Activated T-cell treated with anti-CD3 and anti-CD28 coated beads for 24 hours (primary cell): ENCODE measurements at regions not wholly inside any gene's neighbourhood (a gene's known extent, or its start where the extent isn't known, plus 50 kb on each side); places are given as distances from the start of the nearest gene placed in this dataset.

Experiments used
- DNase-seq: peaks from one replicate; pipeline ENCODE4 v3.0.0-alpha.2; 2020; ENCODE audit warnings: low read depth

DNA sequence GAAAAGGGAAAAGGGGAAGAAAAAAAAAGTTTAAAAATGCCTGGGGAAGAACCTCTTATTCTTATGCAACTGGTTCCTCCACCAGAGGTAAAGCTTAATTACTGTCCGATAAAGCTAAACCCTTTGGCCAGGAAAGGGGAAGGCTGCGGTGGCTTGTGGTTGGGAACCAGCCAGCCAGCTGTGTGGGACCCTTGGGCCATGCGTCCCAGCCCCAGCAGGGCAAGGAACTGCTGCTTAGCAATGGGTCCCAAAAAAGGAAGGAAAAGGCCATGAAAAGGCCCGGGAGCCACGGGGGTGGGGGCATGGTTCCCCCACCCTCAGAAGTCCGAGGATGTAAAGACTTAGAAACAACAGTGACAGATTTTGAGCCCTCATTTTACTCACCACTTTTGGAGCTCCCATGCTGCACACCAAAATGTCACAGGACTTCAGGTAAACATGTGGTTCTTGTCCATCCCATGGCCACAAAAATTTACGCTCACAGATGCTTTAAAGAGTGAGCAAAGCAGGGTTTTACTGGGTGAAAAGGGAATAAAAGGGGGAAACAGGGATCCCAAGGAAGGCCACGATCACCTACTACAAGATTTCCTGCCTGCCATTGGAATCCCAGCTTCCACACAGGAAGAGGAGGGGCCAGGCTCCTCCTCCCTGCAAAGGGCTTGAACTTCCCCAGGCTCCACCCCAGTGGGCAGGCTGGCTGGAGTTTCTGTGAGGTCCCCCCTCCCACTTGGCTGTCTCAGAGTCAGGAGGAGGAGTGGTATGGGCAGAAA, 1234.7 kb upstream of the GJE1 start:
- no peak for DNase-seq

DNA sequence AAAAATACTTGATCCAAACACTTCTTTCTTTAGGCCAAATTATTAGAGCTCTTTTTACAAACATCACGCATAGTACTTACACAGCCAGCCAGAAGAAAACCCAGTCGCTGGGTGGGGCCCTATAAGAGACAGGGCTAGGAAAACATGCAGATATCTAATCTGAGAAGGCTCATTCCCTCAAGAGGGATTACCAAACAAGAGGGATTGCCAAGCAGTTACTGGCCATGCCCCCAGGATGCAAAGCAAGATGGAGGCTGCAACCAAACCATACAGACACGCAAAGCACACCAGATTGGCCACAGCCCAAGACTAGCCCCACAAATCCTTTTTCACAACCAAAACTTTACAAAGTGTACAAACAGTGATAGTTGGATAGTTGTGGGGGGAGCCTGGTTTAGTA, 1235.4 kb upstream of the GJE1 start:
- DNase-seq = no peak

DNA sequence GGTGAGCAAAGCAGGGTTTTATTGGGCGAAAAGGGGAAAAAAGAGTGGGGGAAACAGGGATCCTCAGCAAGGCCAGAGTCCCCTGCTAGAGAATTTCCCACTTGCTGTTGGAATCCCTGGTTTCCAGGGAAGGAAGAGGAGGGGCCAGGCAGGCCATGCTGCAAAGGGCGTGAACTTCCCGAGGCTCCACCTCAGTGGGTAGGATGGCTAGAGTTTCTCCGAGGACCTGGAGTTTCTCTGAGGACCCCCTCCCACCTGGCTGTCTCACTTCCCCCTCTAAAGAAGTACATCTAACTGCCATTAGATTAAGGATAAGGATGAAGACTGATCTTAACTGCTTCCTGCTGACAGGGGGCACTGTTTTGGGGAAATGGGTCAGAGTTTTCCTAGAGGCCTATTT, 1239.3 kb upstream of the GJE1 start:
- no peak for DNase-seq

DNA sequence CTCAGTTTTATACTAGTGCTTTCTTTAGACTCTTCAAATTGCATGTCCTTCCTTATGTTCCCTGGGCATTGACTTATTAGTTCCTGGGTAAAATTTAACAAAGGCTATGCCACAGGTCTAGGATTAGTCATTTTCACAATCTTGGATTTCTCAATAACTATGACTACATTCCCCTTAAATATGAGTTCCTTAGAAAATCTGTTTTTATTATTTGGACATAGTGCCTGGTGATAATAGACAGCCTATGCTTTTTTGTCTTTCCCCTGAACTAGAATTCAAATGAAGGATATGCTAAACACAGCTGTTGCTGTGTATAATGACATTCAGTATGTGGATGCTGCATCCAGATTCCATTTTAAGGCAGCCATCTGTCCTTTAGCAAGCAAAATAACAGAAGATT, 1252.8 kb upstream of the GJE1 start:
- no peak for DNase-seq

DNA sequence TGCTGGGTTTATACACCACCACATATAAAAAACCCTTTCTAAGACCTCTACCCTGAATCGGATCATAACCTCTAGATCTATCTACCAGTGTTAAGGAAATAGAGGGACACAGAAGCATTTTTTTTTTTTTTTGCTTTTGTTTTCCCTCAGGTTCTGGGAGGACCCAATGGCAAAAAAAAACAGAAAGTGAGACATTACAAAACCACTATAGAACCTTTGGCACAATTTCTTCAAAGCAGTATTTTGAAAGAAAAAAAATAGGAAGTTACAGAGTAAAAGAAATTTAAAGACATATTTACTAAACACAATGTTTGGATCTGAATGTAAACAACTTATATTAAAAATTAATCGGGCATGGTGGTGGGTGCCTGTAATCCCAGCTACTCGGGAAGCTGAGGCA, 1258.7 kb upstream of the GJE1 start:
- no peak for DNase-seq

DNA sequence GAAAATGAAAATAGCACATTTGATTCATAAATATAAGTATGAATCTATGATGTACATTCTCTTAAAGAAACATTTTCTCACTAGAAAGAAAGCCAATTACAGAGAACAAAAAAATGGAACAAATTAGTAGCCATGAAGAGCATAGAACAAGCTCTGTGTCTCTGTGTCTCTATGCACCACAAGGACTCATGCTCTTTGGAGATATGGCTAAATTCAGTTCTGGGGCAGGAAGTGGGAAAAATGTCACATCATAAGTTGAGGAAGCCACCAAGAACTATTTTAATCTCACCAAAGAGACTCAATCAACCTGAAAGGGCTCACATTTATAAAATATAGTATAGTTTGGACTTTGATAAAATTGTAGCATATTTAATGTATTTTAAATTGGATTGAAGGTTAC, 1259.8 kb upstream of the GJE1 start:
- DNase-seq = no peak

DNA sequence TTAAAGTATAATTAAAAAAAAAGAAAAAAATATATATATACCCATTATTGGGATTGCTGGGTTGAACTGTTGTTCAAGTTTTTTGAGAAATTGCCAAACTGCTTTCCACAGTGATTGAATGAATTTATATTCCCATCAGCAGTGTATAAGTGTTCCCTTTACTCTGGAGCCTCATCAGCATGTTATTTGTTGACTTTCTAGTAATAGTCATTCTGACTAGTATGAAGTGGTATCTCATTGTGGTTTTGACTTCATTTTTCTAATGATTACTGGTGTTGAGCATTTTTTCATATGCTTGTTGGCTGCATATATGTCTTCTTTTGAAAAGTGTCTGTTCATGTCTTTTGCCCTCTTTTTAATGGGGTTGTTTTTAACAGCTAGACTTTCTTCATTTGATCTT, 1260.8 kb upstream of the GJE1 start:
- DNase-seq = no peak

DNA sequence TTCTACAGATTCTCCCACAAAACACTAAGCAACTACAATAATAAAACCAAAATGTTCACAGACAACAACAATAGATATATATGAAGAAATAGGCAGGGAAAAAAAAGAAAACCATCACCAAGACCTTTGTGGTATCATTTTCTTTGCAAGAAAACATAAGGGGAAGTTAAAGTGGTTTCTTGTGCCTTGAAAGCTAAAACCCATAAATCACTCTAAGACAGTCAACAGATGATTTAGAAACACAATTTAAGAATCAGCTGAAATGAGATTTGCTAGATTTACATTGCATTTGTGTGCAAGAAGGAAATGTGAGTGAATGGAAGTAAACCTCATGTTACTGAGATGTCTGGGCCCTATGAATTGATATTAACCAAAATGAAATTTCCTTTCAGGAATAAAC, 1265.4 kb upstream of the GJE1 start:
- no peak for DNase-seq

DNA sequence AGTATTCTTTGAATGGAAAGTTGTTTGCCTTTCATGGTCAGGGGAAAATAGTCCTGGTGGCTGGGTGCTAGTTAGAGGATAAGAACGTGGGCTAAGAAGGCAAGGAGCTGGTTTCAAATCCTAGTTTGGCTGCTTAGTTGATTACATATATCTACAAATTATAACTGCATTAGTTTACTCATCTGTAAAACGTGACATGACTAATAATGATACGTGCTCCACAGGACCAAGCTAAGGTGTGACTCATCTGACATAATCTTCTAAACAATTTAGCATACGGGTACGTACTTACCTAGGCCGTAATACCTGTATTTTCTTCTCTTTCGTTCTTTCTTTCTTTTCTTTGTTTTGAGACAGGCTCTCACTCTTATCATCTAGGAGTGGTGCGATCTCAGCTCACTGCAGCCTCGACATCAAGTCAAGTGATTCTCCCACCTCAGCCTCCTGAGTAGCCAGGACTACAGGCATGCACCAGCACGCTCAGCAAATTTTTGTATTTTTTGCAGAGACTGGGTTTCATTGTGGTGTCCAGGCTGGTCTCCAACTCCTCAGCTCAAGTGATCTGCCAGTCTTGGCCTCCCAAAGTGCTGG, 1274.2 kb upstream of the GJE1 start:
- no peak for DNase-seq

DNA sequence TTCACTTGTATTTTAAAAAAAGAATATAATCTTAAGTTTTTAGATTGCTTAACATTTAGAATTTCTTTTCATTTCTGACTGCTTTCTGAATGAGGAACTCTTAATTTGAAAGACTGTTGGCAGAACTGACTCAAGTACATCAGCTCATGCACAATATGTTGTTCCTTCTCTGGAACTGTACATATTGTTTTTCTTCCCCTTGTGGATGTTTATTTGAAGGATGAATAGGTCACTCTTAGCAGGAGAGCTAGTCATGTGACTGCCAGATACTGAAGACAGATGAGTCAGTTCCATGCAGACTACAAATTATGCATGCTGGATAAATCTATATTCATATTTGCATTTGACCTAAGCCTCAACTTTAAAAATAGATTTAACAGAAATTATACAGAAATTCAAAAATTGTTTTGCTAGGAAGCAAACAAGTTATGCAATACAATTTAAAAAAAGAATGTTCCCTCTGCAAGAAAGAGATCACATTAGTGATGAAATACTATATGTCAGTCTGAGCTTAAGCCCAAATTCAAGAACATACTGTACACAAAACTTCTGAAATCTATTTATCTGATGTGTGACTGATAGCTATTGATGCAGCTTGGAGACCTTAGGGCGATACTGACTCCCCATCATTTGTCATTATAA, 1274.9 kb upstream of the GJE1 start:
- DNase-seq = no peak

DNA sequence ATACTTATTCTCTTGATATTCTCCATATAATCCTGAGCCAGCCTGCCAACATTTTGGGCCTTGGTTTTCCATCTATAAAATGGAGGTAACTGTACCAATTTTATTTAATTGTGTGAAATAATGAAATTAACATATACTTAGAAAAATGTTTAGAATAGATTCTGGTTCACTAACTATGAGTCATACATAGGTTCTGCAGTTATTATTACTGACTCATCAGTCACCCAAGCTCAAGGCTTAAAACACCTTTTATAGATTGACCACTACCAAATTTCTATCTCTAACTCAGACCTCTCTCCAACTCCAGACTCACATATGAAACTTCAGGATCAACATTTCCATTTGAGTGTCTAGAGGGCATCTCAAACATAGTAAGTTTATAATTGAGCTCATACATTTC, 1277.2 kb upstream of the GJE1 start:
- no peak for DNase-seq

DNA sequence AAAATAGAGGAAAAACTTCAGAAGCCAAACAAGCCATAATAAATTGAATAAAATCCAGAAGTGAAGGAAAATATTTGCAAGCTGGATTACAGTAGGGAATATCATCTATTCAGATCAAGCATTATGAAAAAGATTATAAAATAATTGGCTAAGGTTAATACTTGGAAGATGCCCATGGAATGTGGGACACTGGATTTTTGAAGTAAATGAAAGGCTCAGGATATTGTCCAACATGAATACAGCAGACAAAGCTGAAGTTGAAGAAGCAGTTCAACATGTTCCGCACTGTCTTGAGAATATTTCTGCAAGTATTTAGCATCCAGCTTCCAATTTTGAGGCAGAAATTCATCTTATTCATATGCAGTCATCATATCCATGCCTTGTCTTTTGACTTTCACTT, 1278.4 kb upstream of the GJE1 start:
- DNase-seq = no peak

DNA sequence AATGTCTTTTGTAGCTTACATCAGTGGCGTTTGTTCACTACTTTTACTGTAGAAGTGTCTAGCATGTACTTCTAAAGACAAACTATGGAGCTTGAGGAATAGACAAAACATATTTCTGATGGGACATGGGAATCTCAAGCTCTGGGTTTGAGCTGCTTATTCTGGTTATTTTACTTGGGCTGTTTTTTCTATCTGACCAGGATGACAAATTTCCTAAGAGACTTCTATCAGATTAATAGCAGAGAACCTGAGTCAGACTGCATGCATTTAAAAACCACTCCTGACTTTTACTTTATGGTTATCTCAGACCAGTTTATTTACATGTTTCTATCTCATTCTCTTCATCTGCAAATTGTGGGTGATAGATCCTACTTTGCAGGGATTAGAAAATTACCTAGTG, 1282.3 kb upstream of the GJE1 start:
- DNase-seq = no peak

DNA sequence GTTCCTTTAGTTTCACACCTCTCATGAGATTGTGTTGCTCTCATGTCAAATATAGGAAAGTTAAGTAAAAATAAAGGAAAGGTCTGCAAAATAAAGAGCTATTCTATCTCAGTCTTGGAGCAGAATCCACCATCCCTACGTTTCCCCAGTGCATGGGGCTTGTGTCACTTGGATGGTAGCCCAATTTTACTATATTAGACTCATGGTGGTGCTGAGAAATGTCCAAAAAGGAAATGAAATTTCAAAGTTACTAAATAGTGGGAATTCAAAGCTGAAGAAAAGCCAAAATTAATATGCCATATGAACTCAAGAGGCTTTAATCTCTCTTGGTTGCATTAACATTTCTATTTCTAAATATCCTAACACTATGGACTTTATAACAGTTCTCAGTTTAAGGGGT, 1283.3 kb upstream of the GJE1 start:
- DNase-seq = no peak

DNA sequence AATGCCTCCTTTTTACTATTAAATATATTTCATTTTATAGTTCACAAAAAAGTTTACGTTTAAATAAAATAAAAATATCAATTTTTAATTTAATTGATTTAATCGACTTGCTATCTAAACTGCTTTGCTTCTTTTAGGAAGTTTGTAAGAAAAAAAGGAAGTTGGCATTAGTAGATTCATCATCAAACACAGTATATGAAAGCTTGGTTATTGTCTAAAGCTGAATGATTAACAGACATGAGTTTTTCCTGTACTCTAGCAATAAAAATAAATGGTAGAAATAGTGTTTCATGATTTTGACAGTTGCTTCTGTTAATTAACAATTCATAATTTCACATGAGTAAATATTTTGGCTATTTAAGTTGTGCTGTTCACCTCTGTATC, 1285.5 kb upstream of the GJE1 start:
- no peak for DNase-seq

DNA sequence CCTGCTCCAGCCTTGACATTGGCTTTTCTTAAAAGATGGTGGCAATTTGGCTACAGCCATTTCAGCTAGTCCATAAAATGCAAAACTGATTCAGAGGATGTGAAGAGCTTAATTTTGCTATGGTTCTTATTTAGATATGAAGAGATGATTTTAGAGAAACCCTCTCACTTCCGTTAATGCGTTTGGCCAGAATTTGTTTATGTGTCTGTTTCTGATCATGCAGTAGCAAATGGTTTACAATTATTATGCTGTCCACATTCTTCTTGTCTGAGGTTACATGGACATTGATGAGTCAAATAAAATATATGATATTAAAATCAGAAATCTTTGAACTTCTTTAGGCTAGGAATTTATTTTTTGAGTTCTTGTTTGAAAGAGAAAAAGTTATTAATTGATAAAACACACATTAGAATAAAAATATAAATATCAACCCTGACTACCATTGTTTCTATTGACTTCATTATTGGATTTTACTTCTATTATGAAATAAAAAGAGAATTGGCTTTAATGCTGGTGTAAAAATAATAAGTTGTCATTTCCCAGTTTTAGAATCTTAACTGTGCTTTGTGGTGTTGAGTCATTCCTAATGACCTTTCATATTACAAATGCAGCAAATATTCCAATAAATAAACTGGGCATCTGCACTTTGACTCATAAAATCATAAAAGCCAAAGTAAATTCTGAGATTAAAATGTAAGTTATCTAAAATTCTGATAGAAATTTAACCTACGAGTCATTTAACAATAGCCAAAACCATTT, 1286.0 kb upstream of the GJE1 start:
- no peak for DNase-seq

DNA sequence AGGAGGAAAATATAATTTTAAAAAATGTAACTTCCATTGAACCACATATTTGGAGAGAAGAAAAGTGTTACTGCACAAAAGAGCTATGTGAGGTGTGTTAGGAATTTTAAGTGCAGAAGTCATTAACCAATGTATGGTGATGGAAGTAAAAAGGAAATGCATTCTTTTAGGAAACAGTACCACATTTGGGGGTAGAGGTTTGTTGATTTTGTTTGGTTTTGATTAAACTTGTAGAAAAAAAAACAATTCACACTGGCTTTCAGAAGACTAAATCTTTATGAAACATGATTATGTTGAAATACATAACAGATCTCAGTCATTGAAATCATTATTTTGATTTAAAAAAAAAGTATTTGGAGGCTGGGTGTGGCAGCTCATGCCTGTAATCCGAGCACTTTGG, 1287.0 kb upstream of the GJE1 start:
- DNase-seq = no peak

DNA sequence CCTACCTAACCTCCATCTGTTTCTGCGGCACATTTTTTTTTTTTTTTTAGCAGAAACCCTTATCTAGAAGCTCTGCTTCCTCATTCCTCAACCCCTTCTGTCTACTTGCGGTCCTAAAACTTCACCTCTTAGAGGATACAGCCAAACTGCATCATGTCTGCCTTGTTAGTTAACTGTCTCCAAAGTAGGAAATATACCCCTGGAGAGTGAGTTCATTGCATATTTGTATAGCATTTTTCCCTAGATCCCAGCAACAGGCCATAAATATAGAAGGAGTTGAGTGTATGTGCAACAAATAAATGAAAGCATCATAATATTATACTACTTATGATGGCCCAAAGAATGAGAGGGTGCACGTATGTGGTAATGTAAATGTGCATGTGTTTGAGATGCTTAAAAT, 1288.6 kb upstream of the GJE1 start:
- no peak for DNase-seq

DNA sequence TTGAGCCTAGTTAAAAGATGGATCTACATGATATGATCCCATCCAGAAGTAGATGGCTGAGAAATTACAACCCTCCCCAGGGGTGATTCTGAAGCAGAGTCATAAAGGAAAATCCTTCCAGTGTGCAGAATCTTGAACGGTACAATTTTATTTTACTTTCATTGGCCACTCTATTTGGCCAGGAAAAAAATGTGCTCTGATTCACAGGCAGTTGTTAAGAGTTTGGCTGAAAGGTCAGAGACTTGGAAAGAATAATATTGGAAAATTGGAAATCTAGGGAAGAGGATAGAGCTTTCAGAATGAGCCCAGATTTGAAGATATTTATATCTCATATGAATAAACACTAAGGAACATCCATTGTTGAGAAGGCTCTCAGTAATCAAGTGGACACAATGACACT, 1299.3 kb upstream of the GJE1 start:
- DNase-seq = no peak

DNA sequence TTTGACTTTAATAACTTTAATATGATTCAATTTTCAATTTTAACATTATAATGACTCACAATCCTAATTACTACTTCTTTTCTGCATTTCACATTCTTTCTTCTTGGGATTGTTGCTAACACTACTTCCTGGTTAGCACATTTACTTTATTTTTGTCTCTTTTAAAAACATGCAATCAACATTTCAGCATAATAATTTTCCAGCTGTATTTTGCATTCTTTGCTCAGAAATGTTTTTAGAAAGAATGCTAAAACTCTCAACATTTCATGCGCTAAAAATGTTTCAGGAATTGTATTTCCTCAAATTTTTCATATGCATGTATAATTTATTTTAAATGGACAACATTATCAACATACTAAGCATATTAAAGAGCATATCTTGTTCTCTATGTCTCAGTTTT, 1302.1 kb upstream of the GJE1 start:
- DNase-seq = no peak

DNA sequence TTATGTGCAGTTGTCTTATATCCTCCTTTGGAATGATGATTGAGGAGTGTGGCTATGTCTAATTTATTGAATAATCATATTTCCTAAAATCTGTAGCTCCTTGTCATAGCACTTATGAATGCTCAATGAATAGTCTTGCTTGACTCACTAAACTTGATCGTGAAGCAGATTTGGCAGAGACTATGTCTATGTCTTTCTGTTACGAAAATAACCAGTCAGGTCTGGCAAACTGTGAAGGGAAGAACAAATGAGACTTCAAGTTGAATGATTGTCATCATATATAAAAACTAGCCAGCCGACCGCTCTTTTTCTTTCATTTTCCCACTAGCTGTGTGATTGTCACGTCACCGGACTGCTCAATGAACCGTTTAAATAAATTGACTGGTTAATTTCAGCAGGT, 1303.9 kb upstream of the GJE1 start:
- no peak for DNase-seq

DNA sequence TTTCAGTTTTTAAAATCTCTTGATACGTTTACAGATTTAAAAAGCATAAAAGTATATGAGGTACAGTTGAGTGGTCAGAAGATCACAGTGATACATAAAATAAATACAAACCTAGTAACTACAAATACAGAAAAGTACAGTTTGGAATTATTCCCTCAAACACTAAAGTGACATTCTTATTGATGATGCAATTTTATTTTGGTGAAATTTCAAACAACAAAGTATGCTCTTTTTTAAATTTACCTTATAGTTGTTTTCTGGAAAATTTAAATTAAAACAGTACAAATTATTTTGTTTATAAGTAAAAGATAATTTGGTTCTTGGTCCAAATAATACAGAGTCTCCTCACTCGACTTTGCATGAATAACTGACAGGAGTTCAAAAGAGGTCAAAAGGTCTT, 1305.1 kb upstream of the GJE1 start:
- no peak for DNase-seq

DNA sequence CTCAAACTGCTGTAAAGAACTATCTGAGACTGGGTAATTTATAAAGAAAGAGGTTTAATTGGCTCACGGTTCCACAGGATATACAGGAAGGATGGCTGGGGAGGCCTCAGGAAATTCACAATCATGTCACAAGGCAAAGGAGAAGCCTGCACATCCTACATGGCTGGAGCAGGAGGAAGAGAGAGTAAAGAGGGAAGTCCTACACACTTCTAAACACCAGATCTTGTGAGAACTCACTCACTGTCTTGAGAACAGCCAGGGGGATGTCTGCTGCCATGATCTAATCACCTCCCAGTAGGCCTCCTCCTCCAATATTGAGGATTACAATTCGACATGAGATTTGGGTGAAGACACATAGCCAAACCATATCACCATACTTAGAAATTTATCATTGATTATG, 1307.0 kb upstream of the GJE1 start:
- no peak for DNase-seq
